Cardiac septum (tissue), 1 donor: ENCODE measurements at regions not wholly inside any gene's neighbourhood (a gene's known extent, or its start where the extent isn't known, plus 50 kb on each side); places are given as distances from the start of the nearest gene placed in this dataset.

Experiments used
- DNase-seq: peaks from one replicate; pipeline ENCODE4 v3.0.0-alpha.2; 2020; ENCODE audit warnings: low spot score
- intact Hi-C: fragments of 100-400 bp; cut with DNase I; formaldehyde crosslinking; loops from one replicate; pipeline ENCODE4 v1.14.0; 2022
- donor health status: DM: no; HTN: no; CAD: no.

- intact Hi-C loops = no loop called here
- no peak for DNase-seq
These were observed 83.1 kb upstream of the USP47 start for GRCh38 chr11:11758603-11759196.

GRCh38 chr11:11757909-11758308, 83.9 kb upstream of the USP47 start:
- intact Hi-C loops = no loop called here
- no peak for DNase-seq

- intact Hi-C loops = no loop called here
- DNase-seq = no peak
These were observed 85.1 kb upstream of the USP47 start for GRCh38 chr11:11756718-11757117.

GRCh38 chr11:11755871-11756270, 85.9 kb upstream of the USP47 start:
- intact Hi-C loops = no loop called here
- DNase-seq = no peak

- DNase-seq = no peak
- intact Hi-C loops = no loop called here
These were observed 89.1 kb upstream of the USP47 start for GRCh38 chr11:11752679-11753078.

GRCh38 chr11:11750017-11750878, 91.5 kb upstream of the USP47 start:
- intact Hi-C loops = no loop called here
- no peak for DNase-seq

- DNase-seq = no peak
- intact Hi-C loops = no loop called here
These were observed 92.9 kb upstream of the USP47 start for GRCh38 chr11:11748706-11749365.

GRCh38 chr11:11747570-11747969, 94.2 kb upstream of the USP47 start:
- DNase-seq = no peak
- intact Hi-C loops = no loop called here

- intact Hi-C loops = no loop called here
These were observed 95.3 kb upstream of the USP47 start for GRCh38 chr11:11746449-11746848.

GRCh38 chr11:11743216-11743615, 98.6 kb upstream of the USP47 start:
- intact Hi-C loops = no loop called here
- no peak for DNase-seq

More at GRCh38 chr11:11746449-11746848, 95.3 kb upstream of the USP47 start:
- no peak for DNase-seq

GRCh38 chr11:11742486-11742885, 99.3 kb upstream of the USP47 start:
- no peak for DNase-seq
- intact Hi-C loops = no loop called here

GRCh38 chr11:11740836-11741235, 100.9 kb upstream of the USP47 start:
- DNase-seq = no peak
- intact Hi-C loops = no loop called here

GRCh38 chr11:11740073-11740702, 101.6 kb upstream of the USP47 start:
- intact Hi-C loops = no loop called here
- DNase-seq = no peak

- DNase-seq = no peak
- intact Hi-C loops = no loop called here
These were observed 103.4 kb upstream of the USP47 start for GRCh38 chr11:11738370-11738769.

- no peak for DNase-seq
- intact Hi-C loops = no loop called here
These were observed 106.2 kb upstream of the USP47 start for GRCh38 chr11:11735586-11735985.

- intact Hi-C loops = no loop called here
- DNase-seq = no peak
These were observed 108.5 kb upstream of the USP47 start for GRCh38 chr11:11733246-11733747.

- intact Hi-C loops = no loop called here
- no peak for DNase-seq
These were observed 109.7 kb upstream of the USP47 start for GRCh38 chr11:11732116-11732515.

- intact Hi-C loops = no loop called here
- DNase-seq = no peak
These were observed 109.7 kb upstream of the GALNT18 start for GRCh38 chr11:11731311-11732083.

GRCh38 chr11:11728386-11728785, 106.6 kb upstream of the GALNT18 start:
- intact Hi-C loops = no loop called here
- DNase-seq = no peak
